Panc1 (cell line): ENCODE measurements at regions not wholly inside any gene's neighbourhood (a gene's known extent, or its start where the extent isn't known, plus 50 kb on each side); places are given as distances from the start of the nearest gene placed in this dataset.

Source experiments
- ATAC-seq: fragments of 200-7000 bp; cut with Tn5 transposase; 2 replicates; pipeline ENCODE4 v1.9.1; 2020; ENCODE audit warnings: mild to moderate bottlenecking, moderate library complexity
- BruUV-seq: library from RNA; stranded (reverse); fragments of 400-500 nt; replicated peaks from 2 replicates; lab custom pipeline; 2021; lab: Mats Ljungman, UMichigan
- CTCF ChIA-PET: fragments of 300-600 bp; sonication (Branson Sonifier 250); formaldehyde crosslinking; loops from one replicate; lab custom pipeline; 2022; ENCODE audit warnings: antibody characterized with exemption; lab: Charles Lee
- POLR2A ChIA-PET: fragments of 300-600 bp; sonication (Branson Sonifier 250); formaldehyde crosslinking; loops from one replicate; lab custom pipeline; 2022; ENCODE audit warnings: antibody characterized with exemption; lab: Charles Lee
- DNase-seq: peaks from one replicate; pipeline ENCODE4 v3.0.0-alpha.2; 2010; ENCODE audit warnings: low read depth, low spot score
- H3K27ac ChIP-seq: 2 replicates; pipeline ENCODE4 v1.5.1; 2011; ENCODE audit warnings: mild to moderate bottlenecking, low read length, inconsistent platforms
- H3K27me3 ChIP-seq: fragments of 200-500 bp; sonication (Bioruptor generic); 2 replicates; pipeline ENCODE4 v1.6.0; 2014; ENCODE audit warnings: low read length, inconsistent platforms; ENCODE audit not compliant: control insufficient read depth, insufficient read depth
- H3K36me3 ChIP-seq: fragments of 200-500 bp; sonication (Bioruptor generic); 2 replicates; pipeline ENCODE4 v1.5.1; 2014; ENCODE audit warnings: inconsistent platforms, mild to moderate bottlenecking, low read length, moderate library complexity; ENCODE audit not compliant: control insufficient read depth, insufficient read depth
- H3K4me1 ChIP-seq: 2 replicates; pipeline ENCODE4 v1.5.1; 2011; ENCODE audit warnings: inconsistent platforms, mild to moderate bottlenecking, low read length, moderate library complexity; ENCODE audit not compliant: control insufficient read depth, insufficient read depth
- H3K4me3 ChIP-seq, 2 experiments: 2 replicates each; pipeline ENCODE4 v1.5.1; 2011 to 2012; ENCODE audit warnings: low read depth in 2 of 2, low read length in 2 of 2, mild to moderate bottlenecking in 2 of 2, inconsistent platforms in 1 of 2, moderate library complexity in 1 of 2
- H3K9me3 ChIP-seq: fragments of 200-500 bp; sonication (Bioruptor generic); 2 replicates; pipeline ENCODE4 v1.5.1; 2014; ENCODE audit warnings: low read depth, mild to moderate bottlenecking, inconsistent platforms, low read length, moderate library complexity; ENCODE audit not compliant: control insufficient read depth, insufficient read depth
- CTCF ChIP-seq: fragments of 450-650 bp; IDR thresholded peaks from 2 replicates; pipeline ENCODE4 v1.5.1; 2017; ENCODE audit warnings: mild to moderate bottlenecking
- POLR2AphosphoS5 ChIP-seq: IDR thresholded peaks from 2 replicates; pipeline ENCODE4 v1.6.1; 2012; ENCODE audit warnings: mild to moderate bottlenecking, low read depth, low read length, moderate library complexity
- SIN3A ChIP-seq: IDR thresholded peaks from 2 replicates; pipeline ENCODE4 v1.6.1; 2012; ENCODE audit warnings: low read depth, mild to moderate bottlenecking, low read length, moderate library complexity, borderline replicate concordance; ENCODE audit not compliant: insufficient read depth
- TCF7L2 ChIP-seq: IDR thresholded peaks from 2 replicates; pipeline ENCODE4 v1.6.1; 2011; ENCODE audit warnings: mild to moderate bottlenecking, low read depth, low read length, inconsistent platforms
- in situ Hi-C: cut with HindIII; loops from 2 replicates; pipeline ENCODE4 v1.10.0; 2016; ENCODE audit warnings: low sequenced_read_pairs, low pct_unique_long_range_greater_than_20kb
- intact Hi-C: fragments of 100-400 bp; cut with micrococcal nuclease; formaldehyde crosslinking; loops from one replicate; pipeline ENCODE4 v1.10.0; 2022; ENCODE audit not compliant: unreplicated experiment
- TF ChIP-seq, protein P1 (sequence below), 2 experiments: IDR thresholded peaks; 2 replicates each; pipeline ENCODE4 v1.6.1; 2011 to 2012; ENCODE audit warnings: low read depth in 2 of 2, control low read depth in 1 of 2, low read length in 1 of 2, mild to moderate bottlenecking in 1 of 2, moderate library complexity in 1 of 2; ENCODE audit not compliant: insufficient read depth in 1 of 2

DNA sequence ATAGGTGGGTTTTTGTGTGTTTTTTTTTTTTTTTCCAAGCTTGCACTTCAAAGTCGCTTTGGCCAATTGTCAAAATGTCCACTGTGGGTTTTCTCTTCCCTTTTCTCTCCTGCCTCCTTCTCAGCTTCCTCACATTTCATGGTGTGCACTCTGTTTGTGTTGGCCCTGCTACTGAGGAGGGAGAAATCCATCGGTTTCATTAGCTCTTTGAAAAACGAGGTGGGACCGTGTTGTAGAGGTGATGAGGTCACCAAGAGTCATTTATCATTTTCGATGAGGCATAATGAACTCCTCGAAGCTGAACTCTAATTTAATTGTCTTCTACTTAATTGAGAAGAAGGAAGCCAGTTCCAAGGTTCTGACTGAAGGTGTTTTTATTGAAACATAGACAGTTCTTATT lies 174.4 kb upstream of the TOX3 start:
- ChIA-PET POLR2A (no interaction called here), CTCF (no interaction called here)
- Histone ChIP-seq H3K36me3 (no peaks in the 10 kb centered on the region), H3K4me3 (no peak overlapping the region), H3K4me1 (no peaks in the 10 kb centered on the region), H3K27me3 (no peaks in the 10 kb centered on the region), H3K27ac (no peak overlapping the region), H3K9me3 (no peaks in the 10 kb centered on the region)
- DNase-seq (no peak), ATAC-seq (no peak)
- in situ Hi-C loops = no loop called here
- intact Hi-C loops = no loop called here
- TF ChIP-seq POLR2AphosphoS5 = no peak
- TF ChIP-seq, protein P1, sequence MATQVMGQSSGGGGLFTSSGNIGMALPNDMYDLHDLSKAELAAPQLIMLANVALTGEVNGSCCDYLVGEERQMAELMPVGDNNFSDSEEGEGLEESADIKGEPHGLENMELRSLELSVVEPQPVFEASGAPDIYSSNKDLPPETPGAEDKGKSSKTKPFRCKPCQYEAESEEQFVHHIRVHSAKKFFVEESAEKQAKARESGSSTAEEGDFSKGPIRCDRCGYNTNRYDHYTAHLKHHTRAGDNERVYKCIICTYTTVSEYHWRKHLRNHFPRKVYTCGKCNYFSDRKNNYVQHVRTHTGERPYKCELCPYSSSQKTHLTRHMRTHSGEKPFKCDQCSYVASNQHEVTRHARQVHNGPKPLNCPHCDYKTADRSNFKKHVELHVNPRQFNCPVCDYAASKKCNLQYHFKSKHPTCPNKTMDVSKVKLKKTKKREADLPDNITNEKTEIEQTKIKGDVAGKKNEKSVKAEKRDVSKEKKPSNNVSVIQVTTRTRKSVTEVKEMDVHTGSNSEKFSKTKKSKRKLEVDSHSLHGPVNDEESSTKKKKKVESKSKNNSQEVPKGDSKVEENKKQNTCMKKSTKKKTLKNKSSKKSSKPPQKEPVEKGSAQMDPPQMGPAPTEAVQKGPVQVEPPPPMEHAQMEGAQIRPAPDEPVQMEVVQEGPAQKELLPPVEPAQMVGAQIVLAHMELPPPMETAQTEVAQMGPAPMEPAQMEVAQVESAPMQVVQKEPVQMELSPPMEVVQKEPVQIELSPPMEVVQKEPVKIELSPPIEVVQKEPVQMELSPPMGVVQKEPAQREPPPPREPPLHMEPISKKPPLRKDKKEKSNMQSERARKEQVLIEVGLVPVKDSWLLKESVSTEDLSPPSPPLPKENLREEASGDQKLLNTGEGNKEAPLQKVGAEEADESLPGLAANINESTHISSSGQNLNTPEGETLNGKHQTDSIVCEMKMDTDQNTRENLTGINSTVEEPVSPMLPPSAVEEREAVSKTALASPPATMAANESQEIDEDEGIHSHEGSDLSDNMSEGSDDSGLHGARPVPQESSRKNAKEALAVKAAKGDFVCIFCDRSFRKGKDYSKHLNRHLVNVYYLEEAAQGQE (IDR thresholded peaks at IDR 0.05; ENCODE audit: insufficient read depth in 1 of 2, low read depth in 2 of 2, low read length in 1 of 2) = no peak
- TF ChIP-seq TCF7L2 = no peak
- no peak for TF ChIP-seq SIN3A
- no peak for TF ChIP-seq CTCF
- no TSS peak for BruUV-seq

GRCh38 chr16:52718046-52718445 lies 171.1 kb upstream of the TOX3 start:
- Histone ChIP-seq H3K9me3 (no peaks in the 10 kb centered on the region), H3K27ac (no peak overlapping the region), H3K27me3 (no peaks in the 10 kb centered on the region), H3K4me3 (no peak overlapping the region), H3K4me1 (no peaks in the 10 kb centered on the region), H3K36me3 (no peaks in the 10 kb centered on the region)
- in situ Hi-C loops (no loop called here), intact Hi-C loops (no loop called here)
- no peak for TF ChIP-seq SIN3A
- no TSS peak for BruUV-seq
- ATAC-seq (no peak), DNase-seq (no peak)
- ChIA-PET POLR2A (no interaction called here), CTCF (no interaction called here)

DNA sequence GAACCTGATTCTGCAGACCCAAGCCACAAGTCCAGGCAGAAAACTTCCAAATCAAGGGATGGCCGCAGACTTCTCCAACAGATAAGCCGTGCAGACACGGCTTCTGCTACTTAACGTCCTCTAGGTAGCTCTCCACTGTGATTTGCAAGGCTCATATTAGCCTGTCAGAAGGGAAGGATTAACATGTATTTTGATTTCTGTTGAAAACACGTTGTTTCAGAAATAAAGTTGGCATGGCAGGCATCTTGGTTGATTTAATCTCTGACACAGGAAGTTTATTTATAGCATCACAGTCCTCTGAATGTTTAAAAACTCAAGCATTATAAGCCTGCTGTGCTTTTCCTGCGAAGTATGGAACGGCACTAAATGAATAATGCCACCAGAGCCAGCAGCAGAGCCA lies 166.8 kb upstream of the TOX3 start:
- ATAC-seq (no peak), DNase-seq (no peak)
- intact Hi-C loops (no loop called here), in situ Hi-C loops (no loop called here)
- BruUV-seq = no TSS peak
- Histone ChIP-seq H3K4me3 (no peak overlapping the region), H3K9me3 (no peaks in the 10 kb centered on the region), H3K27ac (no peak overlapping the region), H3K4me1 (no peaks in the 10 kb centered on the region), H3K36me3 (no peaks in the 10 kb centered on the region), H3K27me3 (no peaks in the 10 kb centered on the region)
- no peak for TF ChIP-seq SIN3A
- TF ChIP-seq, protein P1 (IDR thresholded peaks at IDR 0.05; ENCODE audit: insufficient read depth in 1 of 2, low read depth in 2 of 2, low read length in 1 of 2) = no peak
- no peak for TF ChIP-seq POLR2AphosphoS5
- no peak for TF ChIP-seq CTCF
- TF ChIP-seq TCF7L2 = no peak
- ChIA-PET CTCF (no interaction called here), POLR2A (no interaction called here)
